Right lobe of liver (tissue), 4 donors: ENCODE measurements at regions not wholly inside any gene's neighbourhood (a gene's known extent, or its start where the extent isn't known, plus 50 kb on each side); places are given as distances from the start of the nearest gene placed in this dataset.

ENCODE experiments used
- POLR2A ChIP-seq: fragments of 450-650 bp; IDR thresholded peaks from one replicate; pipeline ENCODE4 v1.6.1; 2017; ENCODE audit warnings: antibody characterized with exemption, mild to moderate bottlenecking
- TF ChIP-seq, protein P1 (sequence below), 4 donors: fragments of 200-600 bp in 3 of 4; fragments of 450-650 bp in 1 of 4; IDR thresholded peaks; one replicate each; pipeline versions ENCODE4 v1.5.1 to v1.8.0; 2016 to 2022; ENCODE audit warnings: antibody characterized with exemption in 4 of 4, mild to moderate bottlenecking in 2 of 4
- donor health status: DM: no; HTN: no; CAD: no.
- donor health status: DM: no; HTN: no; CAD: no.
- donor health status: DM: no; HTN: yes; CAD: no.

DNA sequence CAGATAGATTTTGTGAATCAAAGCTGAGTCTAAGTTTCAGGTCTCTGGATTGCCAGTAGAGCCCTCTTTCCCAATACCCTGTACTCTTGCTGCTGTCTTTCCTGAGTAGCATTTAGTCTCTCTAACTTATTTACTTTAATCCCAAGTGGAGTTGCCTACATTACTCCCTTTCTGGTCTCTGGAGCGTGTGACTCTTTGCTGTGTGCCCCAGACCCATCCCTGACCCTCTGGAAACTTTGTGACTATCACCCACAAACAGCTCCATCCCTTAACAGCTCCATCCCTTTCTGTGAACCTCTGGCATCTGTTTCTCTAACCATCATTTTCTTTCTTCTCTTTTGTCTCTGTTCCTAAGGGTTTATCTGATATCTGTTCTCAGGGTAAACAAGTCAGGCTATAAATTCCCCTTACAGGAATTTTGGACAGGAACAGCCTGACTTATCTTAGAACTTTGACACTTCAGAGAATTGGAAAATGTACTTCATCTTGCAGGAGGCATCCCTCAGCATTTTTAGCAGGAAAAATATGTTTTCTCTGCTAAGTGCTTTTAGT lies 1167.1 kb upstream of the SEMA6A start:
- TF ChIP-seq, protein P1, sequence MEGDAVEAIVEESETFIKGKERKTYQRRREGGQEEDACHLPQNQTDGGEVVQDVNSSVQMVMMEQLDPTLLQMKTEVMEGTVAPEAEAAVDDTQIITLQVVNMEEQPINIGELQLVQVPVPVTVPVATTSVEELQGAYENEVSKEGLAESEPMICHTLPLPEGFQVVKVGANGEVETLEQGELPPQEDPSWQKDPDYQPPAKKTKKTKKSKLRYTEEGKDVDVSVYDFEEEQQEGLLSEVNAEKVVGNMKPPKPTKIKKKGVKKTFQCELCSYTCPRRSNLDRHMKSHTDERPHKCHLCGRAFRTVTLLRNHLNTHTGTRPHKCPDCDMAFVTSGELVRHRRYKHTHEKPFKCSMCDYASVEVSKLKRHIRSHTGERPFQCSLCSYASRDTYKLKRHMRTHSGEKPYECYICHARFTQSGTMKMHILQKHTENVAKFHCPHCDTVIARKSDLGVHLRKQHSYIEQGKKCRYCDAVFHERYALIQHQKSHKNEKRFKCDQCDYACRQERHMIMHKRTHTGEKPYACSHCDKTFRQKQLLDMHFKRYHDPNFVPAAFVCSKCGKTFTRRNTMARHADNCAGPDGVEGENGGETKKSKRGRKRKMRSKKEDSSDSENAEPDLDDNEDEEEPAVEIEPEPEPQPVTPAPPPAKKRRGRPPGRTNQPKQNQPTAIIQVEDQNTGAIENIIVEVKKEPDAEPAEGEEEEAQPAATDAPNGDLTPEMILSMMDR (IDR thresholded peaks at IDR 0.05): no peak
- no peak for TF ChIP-seq POLR2A
